ENCODE measurements at regions not wholly inside any gene's neighbourhood (a gene's known extent, or its start where the extent isn't known, plus 50 kb on each side); places are given as distances from the start of the nearest gene placed in this dataset.
"Not testable (repeated sequence)": the region's sequence is repeated elsewhere in the genome, so short reads cannot be mapped to it uniquely, and the experiment has no call there.

- no peaks in the 10 kb centered on the region for H3K4me1 ChIP-seq (ENCODE audit: insufficient read depth, insufficient read length)
- no peak for DNase-seq (ENCODE audit: low read depth, low spot score)
- no peak overlapping the region for H3K4me3 ChIP-seq (ENCODE audit: insufficient read length, low read depth)
- H3K9me3 ChIP-seq (ENCODE audit: insufficient read depth, low read length), result no peaks in the 10 kb centered on the region
- H3K27me3 ChIP-seq (ENCODE audit: insufficient read depth, insufficient read length), result no peaks in the 10 kb centered on the region
- no peak overlapping the region for H3K9ac ChIP-seq (ENCODE audit: insufficient read length, low read depth)
- TF ChIP-seq YY1 (IDR thresholded peaks at IDR 0.05; ENCODE audit: insufficient read depth, insufficient read length) (no peak), ZNF274 (IDR thresholded peaks at IDR 0.05; ENCODE audit: low read depth, low read length) (no peak), SUZ12 (IDR thresholded peaks at IDR 0.05; ENCODE audit: extremely low read depth, insufficient read depth, insufficient read length) (no peak)
- H3K36me3 ChIP-seq (ENCODE audit: insufficient read depth, insufficient read length, low read length), result no peaks in the 10 kb centered on the region
Measured at GRCh38 chr6:49284180-49284579, 178.9 kb downstream of the MMUT start.

GRCh38 chr6:49274809-49275769 is 188.0 kb downstream of the MMUT start:
- H3K4me3 ChIP-seq (ENCODE audit: insufficient read length, low read depth); H3K9ac ChIP-seq (ENCODE audit: insufficient read length, low read depth); H3K4me1 ChIP-seq (ENCODE audit: insufficient read depth, insufficient read length); H3K9me3 ChIP-seq (ENCODE audit: insufficient read depth, low read length); H3K27me3 ChIP-seq (ENCODE audit: insufficient read depth, insufficient read length); H3K36me3 ChIP-seq (ENCODE audit: insufficient read depth, insufficient read length, low read length); DNase-seq (ENCODE audit: low read depth, low spot score): not testable (repeated sequence)

GRCh38 chr6:49269190-49269589 is 193.9 kb downstream of the MMUT start:
- Histone ChIP-seq H3K27me3 (ENCODE audit: insufficient read depth, insufficient read length) (no peaks in the 10 kb centered on the region), H3K9me3 (ENCODE audit: insufficient read depth, low read length) (no peaks in the 10 kb centered on the region), H3K4me3 (ENCODE audit: insufficient read length, low read depth) (no peak overlapping the region), H3K4me1 (ENCODE audit: insufficient read depth, insufficient read length) (no peaks in the 10 kb centered on the region), H3K9ac (ENCODE audit: insufficient read length, low read depth) (no peak overlapping the region), H3K36me3 (ENCODE audit: insufficient read depth, insufficient read length, low read length) (no peaks in the 10 kb centered on the region)
- no peak for TF ChIP-seq ZNF274 (IDR thresholded peaks at IDR 0.05; ENCODE audit: low read depth, low read length)
- no peak for TF ChIP-seq SUZ12 (IDR thresholded peaks at IDR 0.05; ENCODE audit: extremely low read depth, insufficient read depth, insufficient read length)
- no peak for TF ChIP-seq YY1 (IDR thresholded peaks at IDR 0.05; ENCODE audit: insufficient read depth, insufficient read length)
- no peak for DNase-seq (ENCODE audit: low read depth, low spot score)

GRCh38 chr6:49264909-49265308 is 198.1 kb downstream of the MMUT start:
- Histone ChIP-seq H3K4me3 (ENCODE audit: insufficient read length, low read depth) (no peak overlapping the region), H3K36me3 (ENCODE audit: insufficient read depth, insufficient read length, low read length) (no peaks in the 10 kb centered on the region), H3K9me3 (ENCODE audit: insufficient read depth, low read length) (no peaks in the 10 kb centered on the region), H3K27me3 (ENCODE audit: insufficient read depth, insufficient read length) (no peaks in the 10 kb centered on the region), H3K4me1 (ENCODE audit: insufficient read depth, insufficient read length) (no peaks in the 10 kb centered on the region), H3K9ac (ENCODE audit: insufficient read length, low read depth) (no peak overlapping the region)
- no peak for TF ChIP-seq SUZ12 (IDR thresholded peaks at IDR 0.05; ENCODE audit: extremely low read depth, insufficient read depth, insufficient read length)
- no peak for TF ChIP-seq YY1 (IDR thresholded peaks at IDR 0.05; ENCODE audit: insufficient read depth, insufficient read length)
- no peak for TF ChIP-seq ZNF274 (IDR thresholded peaks at IDR 0.05; ENCODE audit: low read depth, low read length)
- no peak for DNase-seq (ENCODE audit: low read depth, low spot score)

- TF ChIP-seq ZNF274 (IDR thresholded peaks at IDR 0.05; ENCODE audit: low read depth, low read length) (no peak), YY1 (IDR thresholded peaks at IDR 0.05; ENCODE audit: insufficient read depth, insufficient read length) (no peak), SUZ12 (IDR thresholded peaks at IDR 0.05; ENCODE audit: extremely low read depth, insufficient read depth, insufficient read length) (no peak)
- no peak overlapping the region for H3K9ac ChIP-seq (ENCODE audit: insufficient read length, low read depth)
- no peak for DNase-seq (ENCODE audit: low read depth, low spot score)
- no peaks in the 10 kb centered on the region for H3K9me3 ChIP-seq (ENCODE audit: insufficient read depth, low read length)
- no peaks in the 10 kb centered on the region for H3K4me1 ChIP-seq (ENCODE audit: insufficient read depth, insufficient read length)
- H3K4me3 ChIP-seq (ENCODE audit: insufficient read length, low read depth), result no peak overlapping the region
- H3K27me3 ChIP-seq (ENCODE audit: insufficient read depth, insufficient read length), result no peaks in the 10 kb centered on the region
- H3K36me3 ChIP-seq (ENCODE audit: insufficient read depth, insufficient read length, low read length), result no peaks in the 10 kb centered on the region
Measured at GRCh38 chr6:49264496-49264895, 198.6 kb downstream of the MMUT start.

DNA sequence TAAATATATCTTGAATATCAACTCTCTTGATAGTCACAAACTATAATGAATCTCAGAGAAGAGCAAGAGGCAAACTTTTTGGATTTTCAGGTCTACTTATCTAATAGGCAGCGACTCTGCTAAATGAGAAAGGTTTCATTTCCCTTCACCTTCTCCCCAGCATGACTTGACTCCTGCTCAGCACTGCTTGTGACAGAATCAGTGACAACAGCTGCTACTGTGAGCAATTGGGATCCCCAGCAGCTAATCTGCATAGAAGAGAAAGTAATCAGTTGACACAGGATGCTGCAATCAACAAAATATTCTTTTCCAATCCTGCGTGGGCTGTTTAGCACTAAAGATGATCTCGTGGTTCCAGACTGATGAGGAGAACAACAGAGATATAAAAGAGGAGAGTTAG is 205.5 kb downstream of the MMUT start:
- no peaks in the 10 kb centered on the region for H3K9me3 ChIP-seq (ENCODE audit: insufficient read depth, low read length)
- no peak for TF ChIP-seq ZNF274 (IDR thresholded peaks at IDR 0.05; ENCODE audit: low read depth, low read length)
- TF ChIP-seq SUZ12 (IDR thresholded peaks at IDR 0.05; ENCODE audit: extremely low read depth, insufficient read depth, insufficient read length), result no peak
- no peak for TF ChIP-seq YY1 (IDR thresholded peaks at IDR 0.05; ENCODE audit: insufficient read depth, insufficient read length)
- no peaks in the 10 kb centered on the region for H3K36me3 ChIP-seq (ENCODE audit: insufficient read depth, insufficient read length, low read length)
- no peaks in the 10 kb centered on the region for H3K27me3 ChIP-seq (ENCODE audit: insufficient read depth, insufficient read length)
- H3K4me3 ChIP-seq (ENCODE audit: insufficient read length, low read depth), result no peak overlapping the region
- no peak for DNase-seq (ENCODE audit: low read depth, low spot score)
- no peaks in the 10 kb centered on the region for H3K4me1 ChIP-seq (ENCODE audit: insufficient read depth, insufficient read length)
- H3K9ac ChIP-seq (ENCODE audit: insufficient read length, low read depth), result no peak overlapping the region

GRCh38 chr6:49255335-49255734 is 207.7 kb downstream of the MMUT start:
- DNase-seq (ENCODE audit: low read depth, low spot score), result no peak
- Histone ChIP-seq H3K9ac (ENCODE audit: insufficient read length, low read depth) (no peak overlapping the region), H3K9me3 (ENCODE audit: insufficient read depth, low read length) (no peaks in the 10 kb centered on the region), H3K4me3 (ENCODE audit: insufficient read length, low read depth) (no peak overlapping the region), H3K4me1 (ENCODE audit: insufficient read depth, insufficient read length) (no peaks in the 10 kb centered on the region), H3K27me3 (ENCODE audit: insufficient read depth, insufficient read length) (no peaks in the 10 kb centered on the region), H3K36me3 (ENCODE audit: insufficient read depth, insufficient read length, low read length) (no peaks in the 10 kb centered on the region)
- no peak for TF ChIP-seq ZNF274 (IDR thresholded peaks at IDR 0.05; ENCODE audit: low read depth, low read length)

All from NT2/D1 (cell line).